HG02588 (cell line): ENCODE measurements at regions not wholly inside any gene's neighbourhood (a gene's known extent, or its start where the extent isn't known, plus 50 kb on each side); places are given as distances from the start of the nearest gene placed in this dataset.
A peak's percentile ranks its signal among the peaks of the same experiment; 100 is the strongest.

ENCODE experiments used
- ATAC-seq: cut with Tn5 transposase; IDR thresholded peaks from one replicate; pipeline ENCODE4 v1.9.1; 2021; ENCODE audit warnings: mild to moderate bottlenecking, moderate library complexity; ENCODE audit not compliant: unreplicated experiment

GRCh38 chr6:24987446-24988115 is 51.8 kb upstream of the RIPOR2 start:
- no peak for ATAC-seq

GRCh38 chr6:24988562-24988961 is 52.8 kb upstream of the RIPOR2 start:
- no peak for ATAC-seq

GRCh38 chr6:24990236-24990845 is 54.6 kb upstream of the RIPOR2 start:
- no peak for ATAC-seq

- no peak for ATAC-seq
These were observed 55.4 kb upstream of the RIPOR2 start for GRCh38 chr6:24990944-24991809.

GRCh38 chr6:24991810-24992467 is 56.2 kb upstream of the RIPOR2 start:
- peak; percentile 80 for ATAC-seq

GRCh38 chr6:24994812-24995211 is 59.1 kb upstream of the RIPOR2 start:
- no peak for ATAC-seq

GRCh38 chr6:24995270-24995669 is 59.5 kb upstream of the RIPOR2 start:
- ATAC-seq: no peak

- no peak for ATAC-seq
These were observed 60.6 kb upstream of the RIPOR2 start for GRCh38 chr6:24996269-24996836.

GRCh38 chr6:24997231-24997630 is 61.5 kb upstream of the RIPOR2 start:
- no peak for ATAC-seq

- ATAC-seq: no peak
These were observed 62.1 kb upstream of the RIPOR2 start for GRCh38 chr6:24997905-24998304.

GRCh38 chr6:25002326-25003091 is 66.7 kb upstream of the RIPOR2 start:
- no peak for ATAC-seq

GRCh38 chr6:25004357-25004756 is 68.6 kb upstream of the RIPOR2 start:
- no peak for ATAC-seq

GRCh38 chr6:25005010-25005409 is 69.2 kb upstream of the RIPOR2 start:
- no peak for ATAC-seq

GRCh38 chr6:25006075-25006474 is 70.3 kb upstream of the RIPOR2 start:
- ATAC-seq: no peak

GRCh38 chr6:25006565-25007001 is 70.8 kb upstream of the RIPOR2 start:
- ATAC-seq: no peak

GRCh38 chr6:25007269-25007699 is 71.5 kb upstream of the RIPOR2 start:
- ATAC-seq: peak; percentile 71

- ATAC-seq: no peak
These were observed 73.1 kb upstream of the RIPOR2 start for GRCh38 chr6:25008707-25009392.

GRCh38 chr6:25009393-25009710 is 73.6 kb upstream of the RIPOR2 start:
- no peak for ATAC-seq

GRCh38 chr6:25010176-25010575 is 74.4 kb upstream of the RIPOR2 start:
- no peak for ATAC-seq
